GM12891 (cell line): ENCODE measurements at regions not wholly inside any gene's neighbourhood (a gene's known extent, or its start where the extent isn't known, plus 50 kb on each side); places are given as distances from the start of the nearest gene placed in this dataset.

ENCODE experiments used
- PAX5 ChIP-seq: IDR thresholded peaks from 2 replicates; pipeline ENCODE4 v1.6.1; 2011; ENCODE audit warnings: low read length, moderate library complexity, mild to moderate bottlenecking; ENCODE audit not compliant: insufficient read depth, severe bottlenecking
- POLR2A ChIP-seq: IDR thresholded peaks from 2 replicates; pipeline ENCODE4 v1.6.1; 2011; ENCODE audit warnings: low read depth, low read length, control low read depth
- POLR2AphosphoS5 ChIP-seq: IDR thresholded peaks from 2 replicates; pipeline ENCODE4 v1.6.1; 2011; ENCODE audit warnings: low read depth, low read length, control low read depth
- POU2F2 ChIP-seq: IDR thresholded peaks from 2 replicates; pipeline ENCODE4 v1.6.1; 2011; ENCODE audit warnings: low read depth, mild to moderate bottlenecking, control low read depth, low read length, moderate library complexity
- SPI1 ChIP-seq: IDR thresholded peaks from 2 replicates; pipeline ENCODE4 v1.6.1; 2011; ENCODE audit warnings: low read depth, low read length, control low read depth
- TAF1 ChIP-seq: IDR thresholded peaks from 2 replicates; pipeline ENCODE4 v1.6.1; 2011; ENCODE audit warnings: low read depth, low read length, control low read depth

DNA sequence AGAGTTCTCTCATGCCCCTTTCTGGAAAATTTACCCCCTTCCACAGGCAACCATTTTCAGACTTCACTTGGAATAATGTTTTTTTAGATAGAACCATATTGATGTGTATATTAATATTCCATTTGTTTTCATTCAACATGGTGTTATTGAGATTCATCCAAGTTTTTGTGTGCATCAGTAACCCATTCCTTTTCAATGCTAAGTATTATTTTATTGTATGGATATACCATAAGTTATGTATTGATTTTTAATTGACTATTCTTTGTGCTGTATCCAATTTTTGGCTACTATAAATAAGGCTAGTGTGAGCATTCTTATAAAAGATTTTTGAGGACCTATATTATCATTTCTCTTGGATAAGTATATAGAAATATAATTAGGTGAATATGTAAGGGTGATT, 1025.7 kb downstream of the GRM8 start:
- no peak for TF ChIP-seq POLR2AphosphoS5
- TF ChIP-seq TAF1, result no peak
- no peak for TF ChIP-seq POLR2A
- TF ChIP-seq SPI1, result no peak
- no peak for TF ChIP-seq PAX5
- TF ChIP-seq POU2F2, result no peak
